Bronchial epithelial cell (primary cell): ENCODE measurements at regions not wholly inside any gene's neighbourhood (a gene's known extent, or its start where the extent isn't known, plus 50 kb on each side); places are given as distances from the start of the nearest gene placed in this dataset.

Experiments used
- DNase-seq: peaks from one replicate; pipeline ENCODE4 v3.0.0-alpha.2; 2010; ENCODE audit warnings: low read depth
- FAIRE-seq: peaks from 2 replicates; lab custom pipeline; 2011; peaks lifted over from hg19 to GRCh38; lab: Jason Lieb, UNC
- H3K27me3 ChIP-seq: 2 replicates; pipeline ENCODE4 v1.5.1; 2011; ENCODE audit warnings: low read length; ENCODE audit not compliant: control insufficient read depth, insufficient read depth
- H3K36me3 ChIP-seq: 2 replicates; pipeline ENCODE4 v1.5.1; 2011; ENCODE audit warnings: low read length; ENCODE audit not compliant: control insufficient read depth, insufficient read depth
- H3K4me3 ChIP-seq: 2 replicates; pipeline ENCODE4 v1.5.1; 2011; ENCODE audit warnings: mild to moderate bottlenecking, low read depth, low read length, control low read depth
- TF ChIP-seq, protein P1 (sequence below): IDR thresholded peaks from 2 replicates; pipeline ENCODE4 v1.5.1; 2011; ENCODE audit warnings: mild to moderate bottlenecking, moderate library complexity, low read length, control low read depth, inconsistent platforms; ENCODE audit not compliant: insufficient read depth, severe bottlenecking

DNA sequence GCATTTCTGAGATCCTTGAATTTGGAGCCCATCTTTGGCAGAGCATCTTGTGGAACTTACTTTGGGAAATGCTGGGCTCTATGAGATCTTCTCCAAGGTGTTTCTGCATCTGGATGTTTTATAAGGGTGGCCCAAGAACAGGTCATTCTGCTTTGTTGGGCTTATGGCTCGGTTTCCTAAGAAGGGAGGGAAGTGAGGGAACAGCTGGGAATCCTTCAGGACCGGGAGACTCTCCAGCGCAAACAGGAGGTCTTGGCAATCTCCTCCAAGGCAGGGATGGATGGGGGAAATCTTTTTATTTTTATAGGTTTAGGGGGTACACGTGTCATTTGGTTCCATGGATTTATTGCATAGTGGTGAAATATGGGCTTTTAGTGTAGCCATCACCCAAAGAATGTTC is 54.7 kb downstream of the IRX3 start:
- Histone ChIP-seq H3K27me3 (no peaks in the 10 kb centered on the region), H3K36me3 (no peaks in the 10 kb centered on the region), H3K4me3 (no peak overlapping the region)
- TF ChIP-seq, protein P1, sequence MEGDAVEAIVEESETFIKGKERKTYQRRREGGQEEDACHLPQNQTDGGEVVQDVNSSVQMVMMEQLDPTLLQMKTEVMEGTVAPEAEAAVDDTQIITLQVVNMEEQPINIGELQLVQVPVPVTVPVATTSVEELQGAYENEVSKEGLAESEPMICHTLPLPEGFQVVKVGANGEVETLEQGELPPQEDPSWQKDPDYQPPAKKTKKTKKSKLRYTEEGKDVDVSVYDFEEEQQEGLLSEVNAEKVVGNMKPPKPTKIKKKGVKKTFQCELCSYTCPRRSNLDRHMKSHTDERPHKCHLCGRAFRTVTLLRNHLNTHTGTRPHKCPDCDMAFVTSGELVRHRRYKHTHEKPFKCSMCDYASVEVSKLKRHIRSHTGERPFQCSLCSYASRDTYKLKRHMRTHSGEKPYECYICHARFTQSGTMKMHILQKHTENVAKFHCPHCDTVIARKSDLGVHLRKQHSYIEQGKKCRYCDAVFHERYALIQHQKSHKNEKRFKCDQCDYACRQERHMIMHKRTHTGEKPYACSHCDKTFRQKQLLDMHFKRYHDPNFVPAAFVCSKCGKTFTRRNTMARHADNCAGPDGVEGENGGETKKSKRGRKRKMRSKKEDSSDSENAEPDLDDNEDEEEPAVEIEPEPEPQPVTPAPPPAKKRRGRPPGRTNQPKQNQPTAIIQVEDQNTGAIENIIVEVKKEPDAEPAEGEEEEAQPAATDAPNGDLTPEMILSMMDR: no peak
- FAIRE-seq (no peak), DNase-seq (no peak)

DNA sequence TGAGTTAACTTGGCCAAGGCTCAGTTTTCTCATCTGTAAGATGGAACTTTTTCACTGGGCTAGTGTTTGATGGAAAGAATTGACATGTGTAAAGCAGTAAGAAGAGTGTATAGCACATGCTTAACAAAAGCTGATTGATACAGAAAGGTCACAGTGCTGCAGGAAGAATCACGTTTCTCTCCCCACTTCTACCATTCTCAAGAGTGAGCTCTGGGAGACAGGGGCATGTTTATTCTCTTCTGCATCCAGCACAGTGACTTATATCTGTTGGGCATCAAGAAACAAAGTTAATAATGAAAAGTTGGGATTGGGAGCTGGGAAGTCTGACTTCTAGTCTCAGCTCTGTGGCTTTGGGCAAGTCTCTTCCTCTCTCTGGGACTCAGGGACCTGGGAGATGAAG is 55.3 kb downstream of the IRX3 start:
- Histone ChIP-seq H3K36me3 (no peaks in the 10 kb centered on the region), H3K4me3 (no peak overlapping the region), H3K27me3 (no peaks in the 10 kb centered on the region)
- FAIRE-seq (no peak), DNase-seq (no peak)
- TF ChIP-seq, protein P1: no peak

DNA sequence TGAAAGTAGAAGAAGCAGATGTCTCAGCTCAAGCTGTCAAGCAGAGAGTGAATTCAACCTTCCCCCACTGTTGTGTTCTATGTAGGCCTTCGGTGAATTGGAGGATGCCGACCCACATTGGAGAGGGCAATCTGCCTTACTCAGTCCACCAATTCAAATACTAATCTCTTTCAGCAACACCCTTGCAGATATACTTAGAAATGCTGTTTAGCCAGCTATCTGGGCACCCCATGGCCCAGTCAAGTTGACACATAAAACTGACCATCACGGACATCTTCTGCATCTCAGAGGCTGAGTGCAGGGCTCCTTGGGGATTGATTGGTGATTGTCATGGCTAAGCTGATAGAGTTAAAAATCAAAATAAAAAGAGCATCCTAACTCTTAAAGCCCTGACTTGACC is 58.3 kb downstream of the IRX3 start:
- H3K36me3 ChIP-seq: no peaks in the 10 kb centered on the region
- no peaks in the 10 kb centered on the region for H3K27me3 ChIP-seq
- no peak for FAIRE-seq
- TF ChIP-seq, protein P1: no peak
- no peak for DNase-seq
- H3K4me3 ChIP-seq: no peak overlapping the region

DNA sequence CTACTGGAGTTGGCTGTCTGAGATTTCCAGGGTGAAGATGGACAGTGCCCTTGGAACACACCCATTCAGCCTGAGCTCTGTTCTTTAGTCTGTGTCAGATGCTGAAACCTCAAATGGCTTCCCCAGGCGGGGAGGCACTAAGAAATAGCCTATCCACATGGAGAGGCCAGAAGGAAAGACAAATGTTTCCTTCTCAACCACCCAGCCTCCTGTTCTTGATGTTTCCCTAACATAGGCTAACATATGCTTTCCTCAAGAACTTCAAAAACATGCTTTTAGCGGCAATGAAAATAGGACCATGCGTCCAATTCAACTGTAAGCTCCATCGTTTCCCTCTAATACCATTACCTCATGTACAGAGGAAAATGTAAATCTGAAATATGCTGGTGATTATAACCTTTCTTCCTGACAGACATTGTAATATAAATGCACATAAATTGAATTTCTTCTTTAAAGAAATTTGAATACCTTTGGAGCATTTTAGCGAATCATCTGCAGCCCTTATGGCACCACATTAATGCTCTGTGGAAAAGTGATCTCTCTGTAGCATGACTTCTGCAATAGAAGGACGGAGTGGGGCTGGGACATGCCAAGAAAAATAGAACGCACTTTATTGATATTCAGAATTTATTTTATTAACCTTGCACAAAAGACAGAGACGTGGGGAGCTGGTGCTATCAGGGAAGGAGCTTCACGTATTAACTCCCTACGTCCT is 60.1 kb downstream of the IRX3 start:
- FAIRE-seq: no peak
- H3K27me3 ChIP-seq: no peaks in the 10 kb centered on the region
- no peak for DNase-seq
- H3K36me3 ChIP-seq: no peaks in the 10 kb centered on the region
- TF ChIP-seq, protein P1: no peak
- no peak overlapping the region for H3K4me3 ChIP-seq

DNA sequence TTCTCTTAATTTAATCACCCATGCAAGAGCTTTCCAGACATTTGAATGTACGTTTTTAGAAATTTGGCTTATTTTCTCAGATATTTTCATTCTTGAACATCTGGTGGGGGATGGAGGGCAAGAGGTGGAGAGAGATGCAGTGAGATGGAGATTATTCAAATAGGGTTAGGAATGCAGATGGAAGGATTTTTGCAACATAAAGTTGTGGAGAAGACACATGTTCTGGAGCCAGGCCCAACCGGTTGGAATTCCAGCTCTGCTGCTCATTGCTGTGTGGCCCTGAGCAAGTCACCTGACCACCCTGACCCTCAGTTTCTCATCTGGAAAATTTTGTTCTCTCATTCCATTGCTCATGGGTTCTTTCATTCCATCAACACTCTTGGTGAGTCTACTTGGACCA is 66.9 kb downstream of the IRX3 start:
- no peaks in the 10 kb centered on the region for H3K27me3 ChIP-seq
- H3K4me3 ChIP-seq: no peak overlapping the region
- DNase-seq (no peak), FAIRE-seq (no peak)
- H3K36me3 ChIP-seq: no peaks in the 10 kb centered on the region
- TF ChIP-seq, protein P1: no peak

DNA sequence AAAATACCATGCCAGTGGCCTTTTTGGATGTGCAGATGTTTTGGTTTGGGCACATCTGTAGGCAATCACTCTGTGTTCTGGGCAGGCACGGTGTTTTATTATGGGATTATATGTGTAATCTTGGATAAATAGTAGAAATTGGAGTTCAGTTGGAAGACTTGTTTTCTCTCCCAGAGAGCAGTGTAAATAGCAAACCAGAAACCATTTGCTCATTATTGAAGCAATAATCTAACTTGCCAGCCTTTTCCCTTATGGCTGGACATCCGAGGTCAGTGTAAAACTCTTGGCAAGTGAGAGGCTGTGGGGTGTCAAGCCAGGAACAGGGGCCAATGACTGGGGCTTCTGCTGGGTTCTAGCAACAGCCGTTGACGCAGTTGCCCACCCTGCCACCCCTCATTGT is 69.9 kb downstream of the IRX3 start:
- Histone ChIP-seq H3K27me3 (no peaks in the 10 kb centered on the region), H3K36me3 (no peaks in the 10 kb centered on the region), H3K4me3 (no peak overlapping the region)
- DNase-seq: no peak
- no peak for FAIRE-seq
- TF ChIP-seq, protein P1: no peak
